WTC11 (cell line): ENCODE measurements at regions not wholly inside any gene's neighbourhood (a gene's known extent, or its start where the extent isn't known, plus 50 kb on each side); places are given as distances from the start of the nearest gene placed in this dataset.

Experiments used
- ATAC-seq: fragments of 200-7000 bp; cut with Tn5 transposase; 2 replicates; pipeline ENCODE4 v1.10.0; 2021; ENCODE audit warnings: mild to moderate bottlenecking, moderate library complexity
- CTCF ChIA-PET: fragments of 300-600 bp; sonication (Branson Sonifier 250); formaldehyde crosslinking; loops from one replicate; lab custom pipeline; 2021; ENCODE audit warnings: antibody characterized with exemption; lab: Charles Lee
- POLR2A ChIA-PET: fragments of 350-600 bp; sonication (Branson Sonifier 250); formaldehyde crosslinking; loops from one replicate; lab custom pipeline; 2021; ENCODE audit warnings: antibody characterized with exemption; lab: Charles Lee
- DNase-seq: peaks from one replicate; pipeline ENCODE4 v3.0.0; 2021; ENCODE audit warnings: low spot score
- H3K27ac Mint-ChIP-seq: 2 replicates; pipeline ENCODE4 v1.8.0; 2021; ENCODE audit warnings: mixed read lengths
- H3K27me3 Mint-ChIP-seq: 2 replicates; pipeline ENCODE4 v1.8.0; 2021; ENCODE audit warnings: low read depth, mild to moderate bottlenecking, moderate library complexity, mixed read lengths
- H3K36me3 Mint-ChIP-seq: 2 replicates; pipeline ENCODE4 v1.8.0; 2021; ENCODE audit warnings: mixed read lengths
- H3K4me1 Mint-ChIP-seq: 2 replicates; pipeline ENCODE4 v1.8.0; 2022; ENCODE audit warnings: mixed read lengths
- H3K4me3 Mint-ChIP-seq: 2 replicates; pipeline ENCODE4 v1.8.0; 2021; ENCODE audit warnings: mild to moderate bottlenecking, moderate library complexity, mixed read lengths
- H3K9me3 Mint-ChIP-seq: 2 replicates; pipeline ENCODE4 v1.8.0; 2021; ENCODE audit warnings: mixed read lengths
- ATF2 ChIP-seq: sonication (generic); formaldehyde crosslinking; IDR thresholded peaks from 2 replicates; pipeline ENCODE4 v1.8.1; 2022; ENCODE audit warnings: low read depth, missing genetic modification reagents, borderline replicate concordance
- CBFB ChIP-seq: sonication (generic); formaldehyde crosslinking; IDR thresholded peaks from 2 replicates; pipeline ENCODE4 v1.8.1; 2022; ENCODE audit warnings: mild to moderate bottlenecking, low read depth, missing genetic modification reagents
- CREM ChIP-seq: sonication (generic); formaldehyde crosslinking; IDR thresholded peaks from 2 replicates; pipeline ENCODE4 v1.8.1; 2022; ENCODE audit warnings: mild to moderate bottlenecking, missing genetic modification reagents, moderate library complexity
- EMX1 ChIP-seq: fragments of 250-450 bp; sonication (Bioruptor Pico); IDR thresholded peaks from 2 replicates; pipeline ENCODE4 v1.8.0; 2021; ENCODE audit warnings: mild to moderate bottlenecking
- ETV6 ChIP-seq: sonication (generic); formaldehyde crosslinking; IDR thresholded peaks from 2 replicates; pipeline ENCODE4 v1.8.1; 2022; ENCODE audit warnings: mild to moderate bottlenecking, missing genetic modification reagents
- FOXK1 ChIP-seq: sonication (generic); formaldehyde crosslinking; IDR thresholded peaks from 2 replicates; pipeline ENCODE4 v1.8.0; 2022; ENCODE audit warnings: mild to moderate bottlenecking, moderate library complexity, missing genetic modification reagents
- GTF2I ChIP-seq: fragments of 250-450 bp; sonication (Bioruptor Pico); conservative IDR thresholded peaks from 2 replicates; pipeline ENCODE4 v1.4.0; 2021; ENCODE audit warnings: mild to moderate bottlenecking
- HMGA2 ChIP-seq: fragments of 250-450 bp; sonication (Bioruptor Pico); IDR thresholded peaks from 2 replicates; pipeline ENCODE4 v1.4.0; 2021; ENCODE audit warnings: mild to moderate bottlenecking, moderate library complexity
- JUN ChIP-seq: sonication (generic); formaldehyde crosslinking; IDR thresholded peaks from 2 replicates; pipeline ENCODE4 v1.8.0; 2023; ENCODE audit warnings: mild to moderate bottlenecking, missing genetic modification reagents
- MXD4 ChIP-seq: fragments of 250-450 bp; sonication (Bioruptor Pico); IDR thresholded peaks from 2 replicates; pipeline ENCODE4 v1.8.0; 2021; ENCODE audit warnings: mild to moderate bottlenecking, moderate library complexity, borderline replicate concordance
- MYBL2 ChIP-seq: sonication (generic); formaldehyde crosslinking; IDR thresholded peaks from 2 replicates; pipeline ENCODE4 v1.8.1; 2023; ENCODE audit warnings: mild to moderate bottlenecking, moderate library complexity, missing genetic modification reagents
- NFE2L1 ChIP-seq: sonication (generic); formaldehyde crosslinking; IDR thresholded peaks from 2 replicates; pipeline ENCODE4 v1.8.1; 2023; ENCODE audit warnings: missing genetic modification reagents
- RORB ChIP-seq: fragments of 250-450 bp; sonication (Bioruptor Pico); IDR thresholded peaks from 2 replicates; pipeline ENCODE4 v1.9.0; 2021; ENCODE audit warnings: mild to moderate bottlenecking
- SP1 ChIP-seq: sonication (generic); formaldehyde crosslinking; conservative IDR thresholded peaks from 2 replicates; pipeline ENCODE4 v1.8.1; 2022; ENCODE audit warnings: missing genetic modification reagents
- ZNF121 ChIP-seq: sonication (generic); formaldehyde crosslinking; IDR thresholded peaks from 2 replicates; pipeline ENCODE4 v1.8.0; 2023; ENCODE audit warnings: missing genetic modification reagents
- ZNF232 ChIP-seq: sonication (generic); formaldehyde crosslinking; IDR thresholded peaks from 2 replicates; pipeline ENCODE4 v1.8.0; 2022; ENCODE audit warnings: mild to moderate bottlenecking, missing genetic modification reagents
- ZNF671 ChIP-seq: fragments of 250-450 bp; sonication (Bioruptor Pico); IDR thresholded peaks from 2 replicates; pipeline ENCODE4 v1.8.0; 2021; ENCODE audit warnings: mild to moderate bottlenecking
- TF ChIP-seq, protein P1 (sequence below): fragments of 250-450 bp; sonication (Bioruptor Pico); IDR thresholded peaks from 2 replicates; pipeline ENCODE4 v1.9.0; 2021; ENCODE audit warnings: mild to moderate bottlenecking
- TF ChIP-seq, protein P2 (sequence below): fragments of 250-450 bp; sonication (Bioruptor Pico); IDR thresholded peaks from 2 replicates; pipeline ENCODE4 v1.8.0; 2021; ENCODE audit warnings: mild to moderate bottlenecking
- TF ChIP-seq, protein P3 (sequence below): sonication (generic); formaldehyde crosslinking; conservative IDR thresholded peaks from 2 replicates; pipeline ENCODE4 v1.8.1; 2023; ENCODE audit warnings: mild to moderate bottlenecking, low read depth, missing genetic modification reagents, moderate library complexity

- TF ChIP-seq HMGA2 (CRISPR knock-in tag), result no peak
- no peak for TF ChIP-seq NFE2L1
- no peak for TF ChIP-seq ZNF121
- TF ChIP-seq GTF2I (CRISPR knock-in tag), result no peak
- TF ChIP-seq, protein P1, sequence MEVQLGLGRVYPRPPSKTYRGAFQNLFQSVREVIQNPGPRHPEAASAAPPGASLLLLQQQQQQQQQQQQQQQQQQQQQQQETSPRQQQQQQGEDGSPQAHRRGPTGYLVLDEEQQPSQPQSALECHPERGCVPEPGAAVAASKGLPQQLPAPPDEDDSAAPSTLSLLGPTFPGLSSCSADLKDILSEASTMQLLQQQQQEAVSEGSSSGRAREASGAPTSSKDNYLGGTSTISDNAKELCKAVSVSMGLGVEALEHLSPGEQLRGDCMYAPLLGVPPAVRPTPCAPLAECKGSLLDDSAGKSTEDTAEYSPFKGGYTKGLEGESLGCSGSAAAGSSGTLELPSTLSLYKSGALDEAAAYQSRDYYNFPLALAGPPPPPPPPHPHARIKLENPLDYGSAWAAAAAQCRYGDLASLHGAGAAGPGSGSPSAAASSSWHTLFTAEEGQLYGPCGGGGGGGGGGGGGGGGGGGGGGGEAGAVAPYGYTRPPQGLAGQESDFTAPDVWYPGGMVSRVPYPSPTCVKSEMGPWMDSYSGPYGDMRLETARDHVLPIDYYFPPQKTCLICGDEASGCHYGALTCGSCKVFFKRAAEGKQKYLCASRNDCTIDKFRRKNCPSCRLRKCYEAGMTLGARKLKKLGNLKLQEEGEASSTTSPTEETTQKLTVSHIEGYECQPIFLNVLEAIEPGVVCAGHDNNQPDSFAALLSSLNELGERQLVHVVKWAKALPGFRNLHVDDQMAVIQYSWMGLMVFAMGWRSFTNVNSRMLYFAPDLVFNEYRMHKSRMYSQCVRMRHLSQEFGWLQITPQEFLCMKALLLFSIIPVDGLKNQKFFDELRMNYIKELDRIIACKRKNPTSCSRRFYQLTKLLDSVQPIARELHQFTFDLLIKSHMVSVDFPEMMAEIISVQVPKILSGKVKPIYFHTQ (CRISPR knock-in tag), result no peak
- TF ChIP-seq, protein P2, sequence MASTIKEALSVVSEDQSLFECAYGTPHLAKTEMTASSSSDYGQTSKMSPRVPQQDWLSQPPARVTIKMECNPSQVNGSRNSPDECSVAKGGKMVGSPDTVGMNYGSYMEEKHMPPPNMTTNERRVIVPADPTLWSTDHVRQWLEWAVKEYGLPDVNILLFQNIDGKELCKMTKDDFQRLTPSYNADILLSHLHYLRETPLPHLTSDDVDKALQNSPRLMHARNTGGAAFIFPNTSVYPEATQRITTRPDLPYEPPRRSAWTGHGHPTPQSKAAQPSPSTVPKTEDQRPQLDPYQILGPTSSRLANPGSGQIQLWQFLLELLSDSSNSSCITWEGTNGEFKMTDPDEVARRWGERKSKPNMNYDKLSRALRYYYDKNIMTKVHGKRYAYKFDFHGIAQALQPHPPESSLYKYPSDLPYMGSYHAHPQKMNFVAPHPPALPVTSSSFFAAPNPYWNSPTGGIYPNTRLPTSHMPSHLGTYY (CRISPR knock-in tag), result no peak
- TF ChIP-seq ZNF671 (CRISPR knock-in tag), result no peak
- TF ChIP-seq EMX1, result no peak
- TF ChIP-seq FOXK1, result no peak
- TF ChIP-seq ATF2 (CRISPR knock-in tag), result no peak
Observed at GRCh38 chr9:129517006-129517405, 103.9 kb downstream of the C9orf50 start (continued).

GRCh38 chr9:129514891-129515290, 106.0 kb downstream of the C9orf50 start:
- TF ChIP-seq SP1 (CRISPR knock-in tag), result no peak
- TF ChIP-seq MXD4 (CRISPR knock-in tag), result no peak
- TF ChIP-seq ZNF232 (CRISPR knock-in tag), result no peak
- no peak for TF ChIP-seq CREM
- no peak for TF ChIP-seq ETV6 (CRISPR knock-in tag)
- TF ChIP-seq RORB, result no peak
- TF ChIP-seq JUN (CRISPR knock-in tag), result no peak
- TF ChIP-seq, protein P3, sequence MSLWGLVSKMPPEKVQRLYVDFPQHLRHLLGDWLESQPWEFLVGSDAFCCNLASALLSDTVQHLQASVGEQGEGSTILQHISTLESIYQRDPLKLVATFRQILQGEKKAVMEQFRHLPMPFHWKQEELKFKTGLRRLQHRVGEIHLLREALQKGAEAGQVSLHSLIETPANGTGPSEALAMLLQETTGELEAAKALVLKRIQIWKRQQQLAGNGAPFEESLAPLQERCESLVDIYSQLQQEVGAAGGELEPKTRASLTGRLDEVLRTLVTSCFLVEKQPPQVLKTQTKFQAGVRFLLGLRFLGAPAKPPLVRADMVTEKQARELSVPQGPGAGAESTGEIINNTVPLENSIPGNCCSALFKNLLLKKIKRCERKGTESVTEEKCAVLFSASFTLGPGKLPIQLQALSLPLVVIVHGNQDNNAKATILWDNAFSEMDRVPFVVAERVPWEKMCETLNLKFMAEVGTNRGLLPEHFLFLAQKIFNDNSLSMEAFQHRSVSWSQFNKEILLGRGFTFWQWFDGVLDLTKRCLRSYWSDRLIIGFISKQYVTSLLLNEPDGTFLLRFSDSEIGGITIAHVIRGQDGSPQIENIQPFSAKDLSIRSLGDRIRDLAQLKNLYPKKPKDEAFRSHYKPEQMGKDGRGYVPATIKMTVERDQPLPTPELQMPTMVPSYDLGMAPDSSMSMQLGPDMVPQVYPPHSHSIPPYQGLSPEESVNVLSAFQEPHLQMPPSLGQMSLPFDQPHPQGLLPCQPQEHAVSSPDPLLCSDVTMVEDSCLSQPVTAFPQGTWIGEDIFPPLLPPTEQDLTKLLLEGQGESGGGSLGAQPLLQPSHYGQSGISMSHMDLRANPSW (CRISPR knock-in tag), result no peak
- TF ChIP-seq, all 79 proteins: peak for 0
- no peak for ATAC-seq
- Mint-ChIP-seq H3K4me3 (no peak overlapping the region), H3K27me3 (peaks cover 13% of the 10 kb centered on the region), H3K9me3 (peaks cover 34% of the 10 kb centered on the region), H3K36me3 (peaks cover 16% of the 10 kb centered on the region), H3K4me1 (no peaks in the 10 kb centered on the region), H3K27ac (no peak overlapping the region)
- ChIA-PET POLR2A (interaction anchor here (0.6 kb wide), 1 partner anchor 1780 kb away, joined by 3 read pairs; no protein-coding TSS in a partner anchor), CTCF (no interaction called here)
- DNase-seq, result no peak

DNA sequence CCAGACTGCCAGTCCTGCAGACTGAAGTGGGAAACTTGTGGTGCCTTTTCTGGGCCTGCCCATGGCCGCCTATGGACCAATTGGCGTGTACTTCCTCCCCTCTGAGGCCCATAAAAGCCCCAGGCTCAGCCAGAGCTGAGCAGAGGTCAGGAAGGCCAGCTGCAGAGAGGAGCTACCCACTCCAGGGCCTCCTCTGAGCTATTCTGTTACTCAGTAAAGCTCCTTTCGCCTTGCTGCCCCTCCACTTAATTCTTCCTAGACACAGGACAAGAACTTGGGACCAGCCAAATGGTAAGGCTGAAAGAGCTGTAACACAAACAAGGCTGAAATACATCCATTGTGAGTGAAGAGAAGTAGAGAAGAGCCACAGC, 106.4 kb downstream of the C9orf50 start:
- POLR2A ChIA-PET, result no interaction called here
- H3K36me3 Mint-ChIP-seq, result peaks cover 16% of the 10 kb centered on the region
- CTCF ChIA-PET, result no interaction called here
- H3K9me3 Mint-ChIP-seq, result peaks cover 35% of the 10 kb centered on the region
- DNase-seq, result no peak
- TF ChIP-seq MYBL2 (CRISPR knock-in tag), result no peak
- no peak for TF ChIP-seq CBFB (CRISPR knock-in tag)
- TF ChIP-seq, all 79 proteins: peak for 0
- Mint-ChIP-seq H3K4me1 (no peaks in the 10 kb centered on the region), H3K27me3 (peaks cover 13% of the 10 kb centered on the region), H3K4me3 (no peak overlapping the region), H3K27ac (no peak overlapping the region)
- ATAC-seq, result no peak
